Endodermal cell (in vitro differentiated cells): ENCODE measurements at regions not wholly inside any gene's neighbourhood (a gene's known extent, or its start where the extent isn't known, plus 50 kb on each side); places are given as distances from the start of the nearest gene placed in this dataset.

ENCODE experiments used
- DNase-seq: peaks from one replicate; pipeline ENCODE4 v3.0.0-alpha.2; 2017
- H3K27ac ChIP-seq: 2 replicates; pipeline ENCODE4 v1.5.1; 2013; ENCODE audit warnings: mild to moderate bottlenecking, low read depth, low read length, moderate library complexity
- H3K27me3 ChIP-seq: 2 replicates; pipeline ENCODE4 v1.6.1; 2013; ENCODE audit warnings: mild to moderate bottlenecking, low read length, moderate library complexity; ENCODE audit not compliant: insufficient read depth, control insufficient read depth, poor library complexity, severe bottlenecking
- H3K36me3 ChIP-seq: 2 replicates; pipeline ENCODE4 v1.7.0; 2013; ENCODE audit warnings: mild to moderate bottlenecking, low read length, moderate library complexity; ENCODE audit not compliant: control insufficient read depth, insufficient read depth
- H3K4me1 ChIP-seq: one replicate; pipeline ENCODE4 v1.7.0; 2013; ENCODE audit warnings: low read length; ENCODE audit not compliant: control insufficient read depth, insufficient read depth
- H3K4me3 ChIP-seq: 2 replicates; pipeline ENCODE4 v1.5.1; 2013; ENCODE audit warnings: mild to moderate bottlenecking, low read length, moderate library complexity
- H3K9ac ChIP-seq: 2 replicates; pipeline ENCODE4 v1.6.1; 2013; ENCODE audit warnings: mild to moderate bottlenecking, low read length, moderate library complexity; ENCODE audit not compliant: poor library complexity, severe bottlenecking; ENCODE audit errors: extremely low read depth
- H3K9me3 ChIP-seq: 2 replicates; pipeline ENCODE4 v1.6.1; 2013; ENCODE audit warnings: mild to moderate bottlenecking, low read length, moderate library complexity; ENCODE audit not compliant: control insufficient read depth
- H3K27ac Mint-ChIP-seq: 2 replicates; pipeline ENCODE4 v1.8.0; 2020; ENCODE audit warnings: mixed read lengths
- H3K27me3 Mint-ChIP-seq: 2 replicates; pipeline ENCODE4 v1.8.0; 2021; ENCODE audit warnings: mild to moderate bottlenecking, mixed read lengths; ENCODE audit not compliant: insufficient read depth
- H3K36me3 Mint-ChIP-seq: 2 replicates; pipeline ENCODE4 v1.8.0; 2020; ENCODE audit warnings: low read depth, mixed read lengths
- H3K4me1 Mint-ChIP-seq: 2 replicates; pipeline ENCODE4 v1.8.0; 2020; ENCODE audit warnings: mixed read lengths
- H3K4me3 Mint-ChIP-seq: 2 replicates; pipeline ENCODE4 v1.8.0; 2020; ENCODE audit warnings: mild to moderate bottlenecking, moderate library complexity, mixed read lengths
- H3K9me3 Mint-ChIP-seq: 2 replicates; pipeline ENCODE4 v1.8.0; 2020; ENCODE audit warnings: mild to moderate bottlenecking, mixed read lengths
- CTCF ChIP-seq: fragments of 200-600 bp; sonication (generic); conservative IDR thresholded peaks from 2 replicates; pipeline ENCODE4 v1.5.0; 2021; ENCODE audit warnings: antibody characterized with exemption, mild to moderate bottlenecking
- WGBS, 2 experiments: methylation state at CpG; one replicate each; pipeline versions ENCODE4 v1.1.5 to v1.1.7; 2013; ENCODE audit warnings: missing lambda C conversion rate in 2 of 2, mixed read lengths in 1 of 2; ENCODE audit not compliant: insufficient coverage in 1 of 2, insufficient read length in 1 of 2; 5-methylcytosine and 5-hydroxymethylcytosine counted together

- Histone ChIP-seq H3K9me3 (no peaks in the 10 kb centered on the region), H3K36me3 (no peaks in the 10 kb centered on the region), H3K27ac (no peak overlapping the region), H3K27me3 (no peaks in the 10 kb centered on the region), H3K4me1 (no peaks in the 10 kb centered on the region), H3K4me3 (no peak overlapping the region), H3K9ac (no peak overlapping the region)
- Mint-ChIP-seq H3K27me3 (no peaks in the 10 kb centered on the region), H3K36me3 (peaks cover 2% of the 10 kb centered on the region), H3K4me1 (peaks cover 13% of the 10 kb centered on the region), H3K27ac (no peak overlapping the region), H3K9me3 (no peaks in the 10 kb centered on the region), H3K4me3 (no peak overlapping the region)
- no peak for TF ChIP-seq CTCF
- WGBS, 2 experiments: 82% methylated on average over 4 of the region's 4 CpGs; no CpG with 5 or more reads in 1 of the 2 experiments
- no peak for DNase-seq
Measured at GRCh38 chr6:144637541-144637940, 352.4 kb downstream of the UTRN start.

DNA sequence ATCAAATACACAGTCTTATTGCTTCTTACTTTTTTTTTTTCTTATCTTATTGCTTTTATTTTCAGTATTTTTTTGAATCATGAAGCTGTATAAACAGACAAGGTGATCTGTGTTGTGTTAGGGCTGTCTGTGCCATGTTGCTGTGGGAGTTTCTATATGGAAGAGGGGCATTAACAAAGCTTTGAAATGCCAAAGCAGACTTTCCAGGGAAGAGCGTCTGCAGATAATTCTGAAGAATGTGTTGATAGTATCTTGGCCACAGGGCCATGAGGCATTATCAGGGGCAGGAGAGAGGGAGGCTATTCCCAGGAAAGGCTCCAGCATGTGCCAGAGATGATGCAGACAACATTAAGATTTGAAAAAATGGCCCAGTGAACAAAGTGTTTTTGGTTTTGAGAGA is 354.5 kb downstream of the UTRN start:
- no peak overlapping the region for H3K27ac Mint-ChIP-seq
- H3K9me3 Mint-ChIP-seq: no peaks in the 10 kb centered on the region
- H3K4me3 Mint-ChIP-seq: no peak overlapping the region
- Histone ChIP-seq H3K4me3 (no peak overlapping the region), H3K27ac (no peak overlapping the region), H3K4me1 (peaks cover 2% of the 10 kb centered on the region), H3K36me3 (no peaks in the 10 kb centered on the region), H3K9ac (no peak overlapping the region), H3K27me3 (no peaks in the 10 kb centered on the region), H3K9me3 (no peaks in the 10 kb centered on the region)
- no peaks in the 10 kb centered on the region for H3K27me3 Mint-ChIP-seq
- no peak for DNase-seq
- 50 to 72% methylated on average over 1 of the region's 1 CpG for WGBS, 2 experiments
- H3K36me3 Mint-ChIP-seq: no peaks in the 10 kb centered on the region
- H3K4me1 Mint-ChIP-seq: peaks cover 15% of the 10 kb centered on the region
- TF ChIP-seq CTCF: no peak

DNA sequence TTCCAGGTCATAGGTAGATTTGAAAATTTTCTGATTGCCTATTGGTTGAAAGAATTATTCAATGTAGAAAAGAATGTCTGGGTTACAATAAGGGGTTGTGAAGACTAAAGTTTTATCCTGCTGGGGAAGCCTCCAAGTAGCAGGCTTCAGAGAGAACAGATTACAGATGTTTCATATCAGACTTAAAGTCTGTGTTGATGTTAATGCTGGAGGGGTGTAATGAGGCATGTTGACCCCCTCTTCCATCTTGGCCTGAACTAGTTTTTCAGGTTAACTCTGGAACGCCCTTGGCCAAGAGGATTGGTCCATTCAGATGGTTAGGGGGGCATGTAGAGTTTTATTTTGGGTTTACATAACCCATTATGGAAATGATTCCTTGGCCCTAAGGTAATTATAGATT is 356.2 kb downstream of the UTRN start:
- Histone ChIP-seq H3K9me3 (no peaks in the 10 kb centered on the region), H3K36me3 (no peaks in the 10 kb centered on the region), H3K27ac (no peak overlapping the region), H3K4me3 (no peak overlapping the region), H3K9ac (no peak overlapping the region), H3K27me3 (no peaks in the 10 kb centered on the region), H3K4me1 (peaks cover 2% of the 10 kb centered on the region)
- Mint-ChIP-seq H3K27ac (no peak overlapping the region), H3K4me3 (no peak overlapping the region), H3K4me1 (peaks cover 26% of the 10 kb centered on the region), H3K9me3 (no peaks in the 10 kb centered on the region), H3K36me3 (no peaks in the 10 kb centered on the region), H3K27me3 (no peaks in the 10 kb centered on the region)
- WGBS, 2 experiments: 92% methylated on average over 1 of the region's 1 CpG; no CpG with 5 or more reads in 1 of the 2 experiments
- TF ChIP-seq CTCF: no peak
- no peak for DNase-seq
